BJ (cell line): ENCODE measurements at regions not wholly inside any gene's neighbourhood (a gene's known extent, or its start where the extent isn't known, plus 50 kb on each side); places are given as distances from the start of the nearest gene placed in this dataset.

Experiments used
- CTCF ChIA-PET: fragments of 350-600 bp; formaldehyde crosslinking; extraction: SDS; loops from one replicate; lab custom pipeline; 2021; ENCODE audit warnings: antibody characterized with exemption, inconsistent platforms; lab: Yijun Ruan, JAX
- POLR2A ChIA-PET: fragments of 300-600 bp; sonication (Branson Sonifier 250); formaldehyde crosslinking; extraction: SDS; loops from one replicate; lab custom pipeline; 2021; ENCODE audit warnings: antibody characterized with exemption; lab: Charles Lee
- DNase-seq: peaks from one replicate; pipeline ENCODE4 v3.0.0-alpha.2; 2011; ENCODE audit warnings: low read depth
- H3K27me3 ChIP-seq: 2 replicates; pipeline ENCODE4 v1.6.0; 2011; ENCODE audit warnings: low read length; ENCODE audit not compliant: control insufficient read depth, insufficient read depth
- H3K36me3 ChIP-seq: 2 replicates; pipeline ENCODE4 v1.5.1; 2011; ENCODE audit warnings: low read length; ENCODE audit not compliant: control insufficient read depth, insufficient read depth
- H3K4me3 ChIP-seq: 2 replicates; pipeline ENCODE4 v1.5.1; 2011; ENCODE audit warnings: low read depth, mild to moderate bottlenecking, control low read depth, low read length
- CTCF ChIP-seq: IDR thresholded peaks from 2 replicates; pipeline ENCODE4 v1.5.1; 2011; ENCODE audit warnings: low read depth, mild to moderate bottlenecking, control low read depth, inconsistent platforms, low read length, moderate library complexity; ENCODE audit not compliant: insufficient read depth

GRCh38 chr4:92091335-92091734 is 212.4 kb upstream of the GRID2 start:
- DNase-seq = no peak
- CTCF ChIA-PET = no interaction called here
- H3K4me3 ChIP-seq = no peak overlapping the region
- no peaks in the 10 kb centered on the region for H3K27me3 ChIP-seq
- no peak for TF ChIP-seq CTCF
- no peaks in the 10 kb centered on the region for H3K36me3 ChIP-seq
- POLR2A ChIA-PET = no interaction called here

GRCh38 chr4:92099861-92100260 is 203.9 kb upstream of the GRID2 start:
- Histone ChIP-seq H3K27me3 (no peaks in the 10 kb centered on the region), H3K4me3 (no peak overlapping the region), H3K36me3 (no peaks in the 10 kb centered on the region)
- CTCF ChIA-PET = no interaction called here
- no peak for TF ChIP-seq CTCF
- POLR2A ChIA-PET = no interaction called here
- DNase-seq = no peak

GRCh38 chr4:92100975-92101374 is 202.8 kb upstream of the GRID2 start:
- POLR2A ChIA-PET = no interaction called here
- no peak for TF ChIP-seq CTCF
- Histone ChIP-seq H3K27me3 (no peaks in the 10 kb centered on the region), H3K4me3 (no peak overlapping the region), H3K36me3 (no peaks in the 10 kb centered on the region)
- DNase-seq = no peak
- CTCF ChIA-PET = interaction anchor here (1.3 kb wide), 1 partner anchor 10 kb away, joined by 5 read pairs; no protein-coding TSS in a partner anchor

- Histone ChIP-seq H3K27me3 (no peaks in the 10 kb centered on the region), H3K36me3 (no peaks in the 10 kb centered on the region), H3K4me3 (no peak overlapping the region)
- CTCF ChIA-PET = interaction anchor here (1.3 kb wide), 1 partner anchor 9 kb away, joined by 5 read pairs; no protein-coding TSS in a partner anchor
- TF ChIP-seq CTCF = no peak
- POLR2A ChIA-PET = no interaction called here
- DNase-seq = no peak
Observed at GRCh38 chr4:92101737-92102172, 202.0 kb upstream of the GRID2 start.

DNA sequence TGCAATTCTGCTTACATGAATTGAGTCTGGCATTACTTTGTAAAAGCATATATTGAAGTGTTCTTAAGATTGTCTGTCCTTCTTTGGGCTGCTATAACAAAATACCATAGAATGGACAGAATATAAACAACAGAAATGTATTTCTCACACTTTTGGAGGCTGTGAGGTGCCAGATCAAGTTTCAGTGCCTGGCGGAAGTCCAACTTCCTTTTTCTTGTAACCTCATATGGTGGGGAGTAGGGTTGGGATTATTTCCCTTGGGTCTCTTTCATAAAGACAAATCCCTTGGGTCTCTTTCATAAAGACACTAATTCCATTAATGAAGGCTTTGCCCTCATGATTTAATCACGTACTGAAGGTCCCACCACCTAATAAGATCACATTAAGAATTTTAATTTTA is 199.3 kb upstream of the GRID2 start:
- no peak for TF ChIP-seq CTCF
- Histone ChIP-seq H3K27me3 (no peaks in the 10 kb centered on the region), H3K36me3 (no peaks in the 10 kb centered on the region), H3K4me3 (no peak overlapping the region)
- ChIA-PET CTCF (no interaction called here), POLR2A (no interaction called here)
- DNase-seq = no peak
